Esophagus (tissue), 2 donors: ENCODE measurements at regions not wholly inside any gene's neighbourhood (a gene's known extent, or its start where the extent isn't known, plus 50 kb on each side); places are given as distances from the start of the nearest gene placed in this dataset.

Experiments used
- H3K27ac ChIP-seq, 2 donors: one replicate each; pipeline ENCODE4 v1.5.1; 2013; ENCODE audit warnings: low read depth in 2 of 2, mild to moderate bottlenecking in 2 of 2, inconsistent platforms in 1 of 2, low read length in 1 of 2, moderate library complexity in 1 of 2
- H3K27me3 ChIP-seq, 2 donors: one replicate each; pipeline ENCODE4 v1.6.1; 2013; ENCODE audit warnings: low read length in 2 of 2, control low read depth in 1 of 2, mild to moderate bottlenecking in 1 of 2; ENCODE audit not compliant: insufficient read depth in 2 of 2, control insufficient read depth in 1 of 2
- H3K36me3 ChIP-seq, 2 donors: one replicate each; pipeline ENCODE4 v1.6.1; 2013; ENCODE audit warnings: low read length in 1 of 2; ENCODE audit not compliant: control insufficient read depth in 2 of 2, insufficient read depth in 2 of 2
- H3K4me1 ChIP-seq, 2 donors: one replicate each; pipeline ENCODE4 v1.6.1; 2013; ENCODE audit warnings: low read length in 1 of 2; ENCODE audit not compliant: control insufficient read depth in 2 of 2, insufficient read depth in 2 of 2
- H3K4me3 ChIP-seq, 2 donors: one replicate each; pipeline ENCODE4 v1.5.1; 2013; ENCODE audit warnings: low read length in 2 of 2, mild to moderate bottlenecking in 2 of 2, low read depth in 1 of 2, moderate library complexity in 1 of 2
- H3K9me3 ChIP-seq, 2 donors: one replicate each; pipeline ENCODE4 v1.6.1; 2013; ENCODE audit warnings: mild to moderate bottlenecking in 2 of 2, low read depth in 1 of 2, low read length in 1 of 2, moderate library complexity in 1 of 2; ENCODE audit not compliant: control insufficient read depth in 2 of 2, insufficient read depth in 1 of 2
- WGBS, 2 donors: extraction: QIAGEN DNeasy Blood & Tissue Kit; methylation state at CpG; one replicate each; pipeline ENCODE4 v1.1.7; 2013; 5-methylcytosine and 5-hydroxymethylcytosine counted together
- donor health status: healthy with polysubstance abuse.
- donor health status: Bipolar disorder and iron deficiency.

GRCh38 chr3:19792388-19792787 is 141.6 kb downstream of the EFHB start:
- Histone ChIP-seq H3K4me1 (no peaks in the 10 kb centered on the region), H3K4me3 (no peak overlapping the region), H3K9me3 (no peaks in the 10 kb centered on the region), H3K36me3 (no peaks in the 10 kb centered on the region), H3K27me3 (no peaks in the 10 kb centered on the region), H3K27ac (no peak overlapping the region)
- 84 to 85% methylated on average over 4 of the region's 4 CpGs for WGBS, 2 donors

- Histone ChIP-seq H3K27me3 (no peaks in the 10 kb centered on the region), H3K36me3 (no peaks in the 10 kb centered on the region), H3K27ac (no peak overlapping the region), H3K4me1 (no peaks in the 10 kb centered on the region), H3K9me3 (no peaks in the 10 kb centered on the region), H3K4me3 (no peak overlapping the region)
- WGBS, 2 donors = 41 to 57% methylated on average over 3 of the region's 3 CpGs
Observed at GRCh38 chr3:19775765-19776164, 158.3 kb downstream of the EFHB start.

GRCh38 chr3:19769694-19770093 is 164.3 kb downstream of the EFHB start:
- no peak overlapping the region for H3K27ac ChIP-seq
- H3K4me1 ChIP-seq = no peaks in the 10 kb centered on the region
- no peaks in the 10 kb centered on the region for H3K36me3 ChIP-seq
- no peaks in the 10 kb centered on the region for H3K27me3 ChIP-seq
- H3K9me3 ChIP-seq = no peaks in the 10 kb centered on the region
- H3K4me3 ChIP-seq = no peak overlapping the region
- 67 to 74% methylated on average over 4 of the region's 4 CpGs for WGBS, 2 donors

DNA sequence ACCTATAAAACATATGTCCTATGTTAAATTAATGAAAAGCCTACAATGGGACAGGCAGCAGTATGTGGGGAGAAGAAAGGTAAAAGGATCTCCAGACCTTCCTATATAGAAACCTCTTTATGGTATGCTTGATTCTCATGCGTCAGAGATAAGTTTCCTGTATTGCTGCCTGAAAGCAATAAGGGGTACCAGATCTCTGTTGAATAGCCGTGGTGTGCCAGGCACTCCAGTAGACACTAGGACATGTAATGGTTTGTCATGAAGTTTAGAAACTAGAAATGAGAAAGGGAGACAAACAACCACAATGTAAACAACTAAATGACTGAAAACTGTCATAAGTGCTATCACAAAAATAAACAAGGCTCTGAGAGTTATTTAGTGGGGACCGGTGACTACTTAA is 168.1 kb downstream of the EFHB start:
- H3K9me3 ChIP-seq = no peaks in the 10 kb centered on the region
- H3K27me3 ChIP-seq = no peaks in the 10 kb centered on the region
- H3K4me3 ChIP-seq = no peak overlapping the region
- no peak overlapping the region for H3K27ac ChIP-seq
- H3K4me1 ChIP-seq = no peaks in the 10 kb centered on the region
- H3K36me3 ChIP-seq = no peaks in the 10 kb centered on the region
- 69 to 81% methylated on average over 3 of the region's 3 CpGs for WGBS, 2 donors

DNA sequence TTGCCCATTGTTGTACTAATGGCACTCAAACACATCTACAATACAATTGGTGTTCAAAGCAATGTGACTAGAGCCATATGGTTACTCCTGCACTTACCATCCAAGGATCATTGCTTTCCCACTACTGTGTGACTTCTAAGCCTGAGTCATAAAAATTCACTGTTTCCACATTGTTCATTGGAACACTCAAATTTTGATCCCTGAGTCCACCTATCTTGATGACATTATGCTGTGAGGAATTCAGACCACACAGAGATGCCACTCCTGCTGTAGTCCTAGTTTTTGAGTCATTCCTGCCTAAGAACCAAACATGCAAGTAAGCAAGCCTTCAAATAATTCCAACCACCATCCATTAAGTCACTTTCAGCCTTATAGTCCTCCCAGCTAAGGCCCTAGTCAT is 176.2 kb downstream of the EFHB start:
- H3K27me3 ChIP-seq = no peaks in the 10 kb centered on the region
- no peak overlapping the region for H3K4me3 ChIP-seq
- no peaks in the 10 kb centered on the region for H3K4me1 ChIP-seq
- H3K9me3 ChIP-seq = no peaks in the 10 kb centered on the region
- no peak overlapping the region for H3K27ac ChIP-seq
- H3K36me3 ChIP-seq = no peaks in the 10 kb centered on the region

GRCh38 chr3:19749448-19750017 is 184.5 kb downstream of the EFHB start:
- no peak overlapping the region for H3K27ac ChIP-seq
- H3K27me3 ChIP-seq = no peaks in the 10 kb centered on the region
- peaks cover 4 to 7% of the 10 kb centered on the region in 2 donors for H3K9me3 ChIP-seq
- no peaks in the 10 kb centered on the region for H3K36me3 ChIP-seq
- no peak overlapping the region for H3K4me3 ChIP-seq
- H3K4me1 ChIP-seq = no peaks in the 10 kb centered on the region
- WGBS, 2 donors = 88% methylated on average over 22 of the region's 22 CpGs

- H3K27me3 ChIP-seq = no peaks in the 10 kb centered on the region
- no peak overlapping the region for H3K27ac ChIP-seq
- no peaks in the 10 kb centered on the region for H3K36me3 ChIP-seq
- WGBS, 2 donors = 94 to 97% methylated on average over 17 of the region's 17 CpGs
- H3K4me3 ChIP-seq = no peak overlapping the region
- H3K9me3 ChIP-seq = peaks cover 4 to 7% of the 10 kb centered on the region in 2 donors
- H3K4me1 ChIP-seq = no peaks in the 10 kb centered on the region
Observed at GRCh38 chr3:19748782-19749447, 185.1 kb downstream of the EFHB start.

- Histone ChIP-seq H3K27me3 (no peaks in the 10 kb centered on the region), H3K27ac (no peak overlapping the region), H3K9me3 (peaks cover 0 to 3% of the 10 kb centered on the region in 2 donors), H3K36me3 (no peaks in the 10 kb centered on the region), H3K4me1 (no peaks in the 10 kb centered on the region), H3K4me3 (no peak overlapping the region)
- WGBS, 2 donors = 79% methylated on average over 3 of the region's 3 CpGs
Observed at GRCh38 chr3:19744047-19744446, 190.0 kb downstream of the EFHB start.

DNA sequence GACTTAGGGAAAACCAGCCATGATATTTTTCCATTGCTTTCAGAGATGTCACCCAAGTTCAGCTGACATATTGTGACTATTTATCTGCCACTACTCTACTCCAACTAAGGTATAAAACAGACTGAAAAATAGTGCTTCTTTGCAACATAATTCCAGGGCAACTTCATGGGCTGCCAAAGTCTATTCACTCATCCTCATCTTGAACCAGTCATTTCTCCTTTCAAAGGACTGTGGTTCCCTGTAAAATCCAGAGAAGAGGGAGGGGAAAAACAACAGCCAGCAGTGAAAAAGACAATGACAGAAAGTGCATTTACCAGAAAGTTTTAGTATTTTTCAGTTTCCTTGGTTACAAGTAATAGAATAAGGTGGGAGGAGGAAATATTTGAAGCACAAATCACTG is 191.1 kb downstream of the EFHB start:
- Histone ChIP-seq H3K4me3 (no peak overlapping the region), H3K9me3 (no peaks in the 10 kb centered on the region), H3K27me3 (no peaks in the 10 kb centered on the region), H3K36me3 (no peaks in the 10 kb centered on the region), H3K4me1 (no peaks in the 10 kb centered on the region), H3K27ac (no peak overlapping the region)

DNA sequence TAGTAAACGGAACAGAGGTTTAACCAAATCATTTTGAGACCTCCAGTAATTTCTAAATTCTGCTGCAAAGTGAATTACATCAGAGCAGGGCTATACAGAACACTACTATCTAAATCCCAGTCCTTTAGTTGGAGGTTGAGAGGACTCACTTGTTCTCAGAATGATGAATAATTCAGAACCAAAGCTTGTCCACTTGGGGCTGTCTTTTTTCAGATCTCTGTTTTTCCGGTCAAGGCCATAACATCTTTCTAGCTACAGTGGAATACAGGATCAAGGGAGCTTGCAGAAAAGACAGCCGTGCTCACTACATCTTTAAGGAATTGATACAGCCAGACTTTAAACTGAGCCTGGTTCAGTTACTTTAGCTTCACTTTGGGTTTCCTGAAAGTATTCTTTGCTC is 194.5 kb downstream of the EFHB start:
- Histone ChIP-seq H3K4me1 (no peaks in the 10 kb centered on the region), H3K27me3 (no peaks in the 10 kb centered on the region), H3K4me3 (no peak overlapping the region), H3K9me3 (no peaks in the 10 kb centered on the region), H3K27ac (no peak overlapping the region), H3K36me3 (no peaks in the 10 kb centered on the region)
- WGBS, 2 donors = 76 to 82% methylated on average over 3 of the region's 3 CpGs
